Keratinocyte (primary cell): ENCODE measurements at regions not wholly inside any gene's neighbourhood (a gene's known extent, or its start where the extent isn't known, plus 50 kb on each side); places are given as distances from the start of the nearest gene placed in this dataset.

Experiments
- EZH2 ChIP-seq: IDR thresholded peaks from one replicate; pipeline ENCODE4 v1.6.1; 2012; ENCODE audit warnings: inconsistent platforms, mild to moderate bottlenecking, low read length, moderate library complexity
- TF ChIP-seq, protein P1 (sequence below), 3 experiments: IDR thresholded peaks in 1 of 3; conservative IDR thresholded peaks in 1 of 3; optimal IDR thresholded peaks in 1 of 3; 2 replicates in 2 of 3; 3 replicates in 1 of 3; pipeline versions ENCODE3 to v1.5.1; 2011; ENCODE audit warnings: low read length in 3 of 3, mild to moderate bottlenecking in 3 of 3, moderate library complexity in 2 of 3, control low read depth in 1 of 3, inconsistent platforms in 1 of 3; ENCODE audit not compliant: insufficient read depth in 2 of 3; ENCODE audit errors: extremely low read depth in 1 of 3

- TF ChIP-seq, protein P1, sequence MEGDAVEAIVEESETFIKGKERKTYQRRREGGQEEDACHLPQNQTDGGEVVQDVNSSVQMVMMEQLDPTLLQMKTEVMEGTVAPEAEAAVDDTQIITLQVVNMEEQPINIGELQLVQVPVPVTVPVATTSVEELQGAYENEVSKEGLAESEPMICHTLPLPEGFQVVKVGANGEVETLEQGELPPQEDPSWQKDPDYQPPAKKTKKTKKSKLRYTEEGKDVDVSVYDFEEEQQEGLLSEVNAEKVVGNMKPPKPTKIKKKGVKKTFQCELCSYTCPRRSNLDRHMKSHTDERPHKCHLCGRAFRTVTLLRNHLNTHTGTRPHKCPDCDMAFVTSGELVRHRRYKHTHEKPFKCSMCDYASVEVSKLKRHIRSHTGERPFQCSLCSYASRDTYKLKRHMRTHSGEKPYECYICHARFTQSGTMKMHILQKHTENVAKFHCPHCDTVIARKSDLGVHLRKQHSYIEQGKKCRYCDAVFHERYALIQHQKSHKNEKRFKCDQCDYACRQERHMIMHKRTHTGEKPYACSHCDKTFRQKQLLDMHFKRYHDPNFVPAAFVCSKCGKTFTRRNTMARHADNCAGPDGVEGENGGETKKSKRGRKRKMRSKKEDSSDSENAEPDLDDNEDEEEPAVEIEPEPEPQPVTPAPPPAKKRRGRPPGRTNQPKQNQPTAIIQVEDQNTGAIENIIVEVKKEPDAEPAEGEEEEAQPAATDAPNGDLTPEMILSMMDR (optimal IDR thresholded peaks at IDR 0.05 in 1 of 3, IDR thresholded peaks at IDR 0.05 in 1 of 3, conservative IDR thresholded peaks at IDR 0.05 in 1 of 3; ENCODE audit: extremely low read depth in 1 of 3, insufficient read depth in 2 of 3, low read length in 3 of 3): no peak
- TF ChIP-seq EZH2: no peak
These were observed 730.2 kb upstream of the SLC39A10 start for GRCh38 chr2:194926873-194927272.
